Panc1 (cell line): ENCODE measurements at regions not wholly inside any gene's neighbourhood (a gene's known extent, or its start where the extent isn't known, plus 50 kb on each side); places are given as distances from the start of the nearest gene placed in this dataset.

Source experiments
- ATAC-seq: fragments of 200-7000 bp; cut with Tn5 transposase; 2 replicates; pipeline ENCODE4 v1.9.1; 2020; ENCODE audit warnings: mild to moderate bottlenecking, moderate library complexity
- BruUV-seq: library from RNA; stranded (reverse); fragments of 400-500 nt; replicated peaks from 2 replicates; lab custom pipeline; 2021; lab: Mats Ljungman, UMichigan
- CTCF ChIA-PET: fragments of 300-600 bp; sonication (Branson Sonifier 250); formaldehyde crosslinking; loops from one replicate; lab custom pipeline; 2022; ENCODE audit warnings: antibody characterized with exemption; lab: Charles Lee
- POLR2A ChIA-PET: fragments of 300-600 bp; sonication (Branson Sonifier 250); formaldehyde crosslinking; loops from one replicate; lab custom pipeline; 2022; ENCODE audit warnings: antibody characterized with exemption; lab: Charles Lee
- DNase-seq: peaks from one replicate; pipeline ENCODE4 v3.0.0-alpha.2; 2010; ENCODE audit warnings: low read depth, low spot score
- H3K27ac ChIP-seq: 2 replicates; pipeline ENCODE4 v1.5.1; 2011; ENCODE audit warnings: mild to moderate bottlenecking, low read length, inconsistent platforms
- H3K27me3 ChIP-seq: fragments of 200-500 bp; sonication (Bioruptor generic); 2 replicates; pipeline ENCODE4 v1.6.0; 2014; ENCODE audit warnings: low read length, inconsistent platforms; ENCODE audit not compliant: control insufficient read depth, insufficient read depth
- H3K36me3 ChIP-seq: fragments of 200-500 bp; sonication (Bioruptor generic); 2 replicates; pipeline ENCODE4 v1.5.1; 2014; ENCODE audit warnings: inconsistent platforms, mild to moderate bottlenecking, low read length, moderate library complexity; ENCODE audit not compliant: control insufficient read depth, insufficient read depth
- H3K4me1 ChIP-seq: 2 replicates; pipeline ENCODE4 v1.5.1; 2011; ENCODE audit warnings: inconsistent platforms, mild to moderate bottlenecking, low read length, moderate library complexity; ENCODE audit not compliant: control insufficient read depth, insufficient read depth
- H3K4me3 ChIP-seq, 2 experiments: 2 replicates each; pipeline ENCODE4 v1.5.1; 2011 to 2012; ENCODE audit warnings: low read depth in 2 of 2, low read length in 2 of 2, mild to moderate bottlenecking in 2 of 2, inconsistent platforms in 1 of 2, moderate library complexity in 1 of 2
- H3K9me3 ChIP-seq: fragments of 200-500 bp; sonication (Bioruptor generic); 2 replicates; pipeline ENCODE4 v1.5.1; 2014; ENCODE audit warnings: low read depth, mild to moderate bottlenecking, inconsistent platforms, low read length, moderate library complexity; ENCODE audit not compliant: control insufficient read depth, insufficient read depth
- POLR2AphosphoS5 ChIP-seq: IDR thresholded peaks from 2 replicates; pipeline ENCODE4 v1.6.1; 2012; ENCODE audit warnings: mild to moderate bottlenecking, low read depth, low read length, moderate library complexity
- SIN3A ChIP-seq: IDR thresholded peaks from 2 replicates; pipeline ENCODE4 v1.6.1; 2012; ENCODE audit warnings: low read depth, mild to moderate bottlenecking, low read length, moderate library complexity, borderline replicate concordance; ENCODE audit not compliant: insufficient read depth
- TCF7L2 ChIP-seq: IDR thresholded peaks from 2 replicates; pipeline ENCODE4 v1.6.1; 2011; ENCODE audit warnings: mild to moderate bottlenecking, low read depth, low read length, inconsistent platforms
- in situ Hi-C: cut with HindIII; loops from 2 replicates; pipeline ENCODE4 v1.10.0; 2016; ENCODE audit warnings: low sequenced_read_pairs, low pct_unique_long_range_greater_than_20kb
- intact Hi-C: fragments of 100-400 bp; cut with micrococcal nuclease; formaldehyde crosslinking; loops from one replicate; pipeline ENCODE4 v1.10.0; 2022; ENCODE audit not compliant: unreplicated experiment
- TF ChIP-seq, protein P1 (sequence below): fragments of 450-650 bp; IDR thresholded peaks from 2 replicates; pipeline ENCODE4 v1.5.1; 2017; ENCODE audit warnings: mild to moderate bottlenecking
- TF ChIP-seq, protein P2 (sequence below), 2 experiments: IDR thresholded peaks; 2 replicates each; pipeline ENCODE4 v1.6.1; 2011 to 2012; ENCODE audit warnings: low read depth in 2 of 2, control low read depth in 1 of 2, low read length in 1 of 2, mild to moderate bottlenecking in 1 of 2, moderate library complexity in 1 of 2; ENCODE audit not compliant: insufficient read depth in 1 of 2

- H3K27me3 ChIP-seq: no peaks in the 10 kb centered on the region
- no peaks in the 10 kb centered on the region for H3K4me1 ChIP-seq
- ChIA-PET CTCF (no interaction called here), POLR2A (no interaction called here)
- H3K9me3 ChIP-seq: no peaks in the 10 kb centered on the region
- in situ Hi-C loops: no loop called here
- no peak for ATAC-seq
- no peak for DNase-seq
- H3K27ac ChIP-seq: no peak overlapping the region
- no peaks in the 10 kb centered on the region for H3K36me3 ChIP-seq
- no TSS peak for BruUV-seq
- intact Hi-C loops: no loop called here
- TF ChIP-seq POLR2AphosphoS5 (no peak), SIN3A (no peak), TCF7L2 (no peak)
- TF ChIP-seq, protein P1, sequence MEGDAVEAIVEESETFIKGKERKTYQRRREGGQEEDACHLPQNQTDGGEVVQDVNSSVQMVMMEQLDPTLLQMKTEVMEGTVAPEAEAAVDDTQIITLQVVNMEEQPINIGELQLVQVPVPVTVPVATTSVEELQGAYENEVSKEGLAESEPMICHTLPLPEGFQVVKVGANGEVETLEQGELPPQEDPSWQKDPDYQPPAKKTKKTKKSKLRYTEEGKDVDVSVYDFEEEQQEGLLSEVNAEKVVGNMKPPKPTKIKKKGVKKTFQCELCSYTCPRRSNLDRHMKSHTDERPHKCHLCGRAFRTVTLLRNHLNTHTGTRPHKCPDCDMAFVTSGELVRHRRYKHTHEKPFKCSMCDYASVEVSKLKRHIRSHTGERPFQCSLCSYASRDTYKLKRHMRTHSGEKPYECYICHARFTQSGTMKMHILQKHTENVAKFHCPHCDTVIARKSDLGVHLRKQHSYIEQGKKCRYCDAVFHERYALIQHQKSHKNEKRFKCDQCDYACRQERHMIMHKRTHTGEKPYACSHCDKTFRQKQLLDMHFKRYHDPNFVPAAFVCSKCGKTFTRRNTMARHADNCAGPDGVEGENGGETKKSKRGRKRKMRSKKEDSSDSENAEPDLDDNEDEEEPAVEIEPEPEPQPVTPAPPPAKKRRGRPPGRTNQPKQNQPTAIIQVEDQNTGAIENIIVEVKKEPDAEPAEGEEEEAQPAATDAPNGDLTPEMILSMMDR: no peak
- TF ChIP-seq, protein P2, sequence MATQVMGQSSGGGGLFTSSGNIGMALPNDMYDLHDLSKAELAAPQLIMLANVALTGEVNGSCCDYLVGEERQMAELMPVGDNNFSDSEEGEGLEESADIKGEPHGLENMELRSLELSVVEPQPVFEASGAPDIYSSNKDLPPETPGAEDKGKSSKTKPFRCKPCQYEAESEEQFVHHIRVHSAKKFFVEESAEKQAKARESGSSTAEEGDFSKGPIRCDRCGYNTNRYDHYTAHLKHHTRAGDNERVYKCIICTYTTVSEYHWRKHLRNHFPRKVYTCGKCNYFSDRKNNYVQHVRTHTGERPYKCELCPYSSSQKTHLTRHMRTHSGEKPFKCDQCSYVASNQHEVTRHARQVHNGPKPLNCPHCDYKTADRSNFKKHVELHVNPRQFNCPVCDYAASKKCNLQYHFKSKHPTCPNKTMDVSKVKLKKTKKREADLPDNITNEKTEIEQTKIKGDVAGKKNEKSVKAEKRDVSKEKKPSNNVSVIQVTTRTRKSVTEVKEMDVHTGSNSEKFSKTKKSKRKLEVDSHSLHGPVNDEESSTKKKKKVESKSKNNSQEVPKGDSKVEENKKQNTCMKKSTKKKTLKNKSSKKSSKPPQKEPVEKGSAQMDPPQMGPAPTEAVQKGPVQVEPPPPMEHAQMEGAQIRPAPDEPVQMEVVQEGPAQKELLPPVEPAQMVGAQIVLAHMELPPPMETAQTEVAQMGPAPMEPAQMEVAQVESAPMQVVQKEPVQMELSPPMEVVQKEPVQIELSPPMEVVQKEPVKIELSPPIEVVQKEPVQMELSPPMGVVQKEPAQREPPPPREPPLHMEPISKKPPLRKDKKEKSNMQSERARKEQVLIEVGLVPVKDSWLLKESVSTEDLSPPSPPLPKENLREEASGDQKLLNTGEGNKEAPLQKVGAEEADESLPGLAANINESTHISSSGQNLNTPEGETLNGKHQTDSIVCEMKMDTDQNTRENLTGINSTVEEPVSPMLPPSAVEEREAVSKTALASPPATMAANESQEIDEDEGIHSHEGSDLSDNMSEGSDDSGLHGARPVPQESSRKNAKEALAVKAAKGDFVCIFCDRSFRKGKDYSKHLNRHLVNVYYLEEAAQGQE (IDR thresholded peaks at IDR 0.05; ENCODE audit: insufficient read depth in 1 of 2, low read depth in 2 of 2, low read length in 1 of 2): no peak
- no peak overlapping the region for H3K4me3 ChIP-seq
Measured at GRCh38 chr4:126898815-126899214, 733.9 kb upstream of the INTU start.

DNA sequence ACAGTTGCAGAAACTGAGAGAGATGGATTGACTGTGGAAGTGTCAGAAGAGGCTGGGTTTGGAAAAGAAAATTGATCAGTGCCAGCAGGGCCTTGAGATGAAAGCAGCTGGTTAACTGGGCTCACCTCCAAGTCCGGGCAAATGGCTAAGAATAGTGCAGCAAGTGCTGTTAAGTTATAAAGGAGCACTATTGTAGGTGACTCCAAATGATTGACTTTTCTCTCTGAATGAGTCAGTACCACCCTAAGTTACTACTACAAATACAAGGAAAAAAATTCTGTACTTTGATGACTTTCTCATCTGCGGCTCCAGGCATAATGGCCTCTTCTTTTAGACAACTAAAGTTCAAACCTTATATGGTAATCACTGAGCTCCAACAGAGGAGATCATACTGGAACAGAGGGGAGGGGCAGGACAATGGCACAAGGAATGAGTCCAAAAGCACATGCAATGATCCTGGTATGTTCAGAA, 733.4 kb upstream of the INTU start:
- no peak overlapping the region for H3K4me3 ChIP-seq
- in situ Hi-C loops (no loop called here), intact Hi-C loops (no loop called here)
- no peaks in the 10 kb centered on the region for H3K36me3 ChIP-seq
- no TSS peak for BruUV-seq
- DNase-seq (no peak), ATAC-seq (no peak)
- no peaks in the 10 kb centered on the region for H3K9me3 ChIP-seq
- TF ChIP-seq SIN3A: no peak
- TF ChIP-seq TCF7L2: no peak
- TF ChIP-seq, protein P2 (IDR thresholded peaks at IDR 0.05; ENCODE audit: insufficient read depth in 1 of 2, low read depth in 2 of 2, low read length in 1 of 2): no peak
- TF ChIP-seq, protein P1: no peak
- TF ChIP-seq POLR2AphosphoS5: no peak
- no peaks in the 10 kb centered on the region for H3K4me1 ChIP-seq
- no peaks in the 10 kb centered on the region for H3K27me3 ChIP-seq
- H3K27ac ChIP-seq: no peak overlapping the region
- CTCF ChIA-PET: no interaction called here
- POLR2A ChIA-PET: no interaction called here
